ENCODE measurements at regions not wholly inside any gene's neighbourhood (a gene's known extent, or its start where the extent isn't known, plus 50 kb on each side); places are given as distances from the start of the nearest gene placed in this dataset.

DNA sequence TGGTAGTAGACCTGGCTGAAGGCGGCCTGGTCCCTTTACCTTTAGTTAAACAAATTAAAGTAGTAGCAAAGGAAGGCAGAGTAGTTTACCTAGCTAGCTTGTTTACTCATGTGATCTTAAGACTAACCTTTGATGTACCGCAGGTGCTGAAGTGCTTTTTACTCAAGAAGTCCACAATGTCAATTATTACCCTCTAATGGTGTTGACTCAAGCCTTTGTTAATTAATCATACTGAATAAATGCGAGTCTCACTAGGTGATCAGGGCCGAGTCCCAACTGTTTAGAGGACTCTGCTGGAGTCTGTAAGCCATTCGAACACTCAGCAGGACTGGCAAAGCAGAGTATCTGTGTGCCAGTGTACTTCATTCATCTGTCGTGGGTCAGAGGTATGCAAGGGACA is 381.1 kb upstream of the NCAM2 start:
- DNase-seq = no peak

DNA sequence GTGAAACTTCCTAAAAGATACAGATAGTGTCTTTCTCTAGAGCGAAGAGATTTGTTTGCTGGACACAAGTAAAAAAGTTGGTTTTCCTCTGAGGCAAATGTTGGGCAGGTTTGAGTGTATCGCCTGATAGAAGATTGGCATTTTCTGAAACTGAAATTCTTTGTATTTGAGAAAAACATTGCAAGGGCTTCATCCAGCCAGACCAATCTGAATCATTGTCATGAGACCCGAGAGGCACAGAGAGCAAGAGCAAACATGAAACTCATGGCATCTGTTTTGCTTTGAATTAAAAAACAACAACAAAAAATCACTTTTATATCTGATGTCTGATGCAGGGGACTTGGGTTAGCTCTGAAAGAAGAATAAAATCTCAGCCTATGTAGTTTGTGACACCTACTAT is 379.3 kb upstream of the NCAM2 start:
- DNase-seq = no peak

DNA sequence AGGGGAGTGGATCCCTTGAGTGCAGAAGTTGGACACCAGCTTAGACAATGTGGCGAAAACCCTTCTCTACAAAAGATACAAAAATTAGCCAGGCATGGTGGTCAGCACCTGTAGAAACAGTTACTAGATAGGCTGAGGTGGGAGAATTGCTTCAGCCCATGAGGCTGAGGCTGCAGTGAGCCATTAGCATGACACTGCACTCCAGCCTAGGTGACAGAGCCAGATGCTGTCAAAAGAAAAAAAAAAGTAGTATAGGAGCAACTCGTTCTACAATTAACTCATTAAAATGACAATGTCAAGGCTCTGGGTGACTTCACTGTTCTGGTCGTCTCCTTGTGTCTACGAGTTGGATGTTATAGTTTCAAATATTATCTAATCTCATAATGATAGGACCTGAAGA is 370.6 kb upstream of the NCAM2 start:
- no peak for DNase-seq

DNA sequence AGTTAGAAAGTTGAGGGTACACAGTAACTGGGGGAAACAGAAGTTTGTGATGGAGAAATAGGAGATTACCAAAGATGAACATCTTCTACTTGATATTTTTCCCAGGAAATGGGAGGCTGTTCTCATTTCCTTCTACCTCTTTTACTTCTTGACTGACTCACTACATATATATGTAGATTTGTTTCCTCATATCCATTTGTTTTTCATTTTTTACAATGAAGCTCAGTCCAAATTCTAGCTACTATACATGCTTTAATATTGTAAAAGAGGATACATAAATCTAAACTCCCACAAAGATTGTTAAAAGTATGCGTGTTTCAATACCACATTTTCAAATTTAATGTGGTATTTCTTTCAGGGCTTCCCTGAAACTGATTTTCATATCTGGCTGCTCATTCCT is 366.6 kb upstream of the NCAM2 start:
- DNase-seq = no peak

DNA sequence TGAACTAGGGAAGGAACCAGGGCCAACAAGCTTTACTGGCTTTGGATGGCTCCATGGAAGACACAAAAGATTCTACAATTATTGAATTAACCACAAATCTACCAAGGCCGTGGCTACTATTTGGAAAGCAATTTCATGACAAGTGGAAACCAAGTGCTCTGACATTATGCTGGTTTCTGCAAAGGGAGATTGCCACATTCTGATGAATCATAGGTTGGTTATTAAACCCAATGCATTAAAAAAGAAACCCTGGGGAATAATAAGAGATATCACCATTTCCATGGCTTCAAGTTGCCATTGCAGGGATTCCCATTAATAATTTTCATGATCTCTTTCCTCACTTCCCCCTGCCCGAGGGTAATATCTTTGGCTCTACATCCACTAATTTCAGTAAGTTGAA is 359.2 kb upstream of the NCAM2 start:
- no peak for DNase-seq

DNA sequence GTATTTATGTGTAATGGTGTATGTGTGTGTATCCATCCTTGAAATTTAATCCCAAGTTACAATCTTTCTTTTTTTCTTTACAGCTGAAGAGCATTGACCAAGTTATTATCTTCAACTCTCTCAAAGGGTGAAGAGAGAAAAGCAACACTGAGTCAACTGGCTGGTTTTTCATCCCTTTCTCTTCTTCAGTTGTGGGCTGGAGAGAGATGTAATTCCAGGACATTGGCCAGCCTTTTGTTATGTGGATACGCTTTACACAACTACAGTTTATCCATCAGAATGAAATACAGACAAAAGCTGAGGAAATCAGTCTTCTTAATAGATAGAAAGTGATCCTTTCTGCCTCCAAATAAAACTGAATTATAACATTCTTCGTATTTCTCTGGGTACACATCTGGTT is 357.0 kb upstream of the NCAM2 start:
- DNase-seq = no peak

DNA sequence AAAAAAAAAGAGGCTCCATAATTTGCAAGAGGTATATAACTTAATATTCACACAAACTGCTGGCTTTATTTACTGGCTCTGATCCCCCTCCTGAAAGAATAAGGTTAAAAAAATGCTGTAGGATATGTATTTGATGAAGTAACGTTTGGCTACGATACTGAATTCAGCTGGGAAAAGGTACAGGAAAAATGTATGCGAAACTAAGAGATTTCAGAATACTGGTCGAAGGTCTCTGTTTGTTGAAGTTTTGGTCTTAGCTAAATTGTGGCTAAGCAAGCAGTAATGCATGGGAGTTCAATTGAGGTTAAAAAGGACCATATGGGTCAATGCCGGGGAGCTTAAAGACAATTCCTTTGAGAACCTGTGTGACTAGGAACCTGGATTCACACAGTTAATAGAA is 355.5 kb upstream of the NCAM2 start:
- no peak for DNase-seq

DNA sequence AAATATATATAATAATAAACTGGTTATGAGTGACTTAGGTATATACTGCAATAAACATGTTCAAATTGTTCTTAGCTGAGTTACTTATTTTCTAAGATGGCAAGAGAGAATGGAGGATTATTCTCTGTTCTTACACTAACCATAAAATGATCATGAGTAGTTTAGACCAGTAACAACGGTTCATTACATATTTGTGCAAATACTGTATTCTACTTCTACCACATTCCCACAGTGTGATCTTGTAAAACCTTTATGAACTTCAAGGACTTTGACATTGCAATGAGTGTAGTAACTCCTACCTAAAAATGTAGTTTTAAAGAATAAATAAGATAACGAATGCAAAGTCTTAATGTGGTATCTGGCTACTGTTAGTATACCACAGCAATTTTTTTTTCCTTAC is 353.7 kb upstream of the NCAM2 start:
- DNase-seq = no peak

DNA sequence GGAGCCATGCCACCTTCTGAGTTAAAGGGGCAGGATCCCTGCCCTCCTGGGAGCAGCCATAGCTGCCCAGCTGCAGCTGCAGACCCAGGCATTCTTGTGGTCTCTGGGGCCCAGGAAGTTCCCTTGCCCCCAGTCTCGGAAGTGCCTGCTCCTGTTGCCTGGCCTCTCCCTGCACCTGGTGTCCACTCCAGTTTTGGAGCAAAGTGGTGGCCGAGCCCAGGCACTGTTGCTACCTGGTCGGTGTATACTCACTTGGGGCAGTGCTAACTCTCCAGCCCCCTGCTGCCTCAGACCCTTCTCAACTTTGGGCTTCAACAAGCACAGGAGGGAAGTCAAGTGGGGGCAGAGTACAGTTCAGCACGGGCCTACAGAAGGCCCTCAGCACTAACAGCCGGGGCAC is 352.9 kb upstream of the NCAM2 start:
- DNase-seq = no peak

DNA sequence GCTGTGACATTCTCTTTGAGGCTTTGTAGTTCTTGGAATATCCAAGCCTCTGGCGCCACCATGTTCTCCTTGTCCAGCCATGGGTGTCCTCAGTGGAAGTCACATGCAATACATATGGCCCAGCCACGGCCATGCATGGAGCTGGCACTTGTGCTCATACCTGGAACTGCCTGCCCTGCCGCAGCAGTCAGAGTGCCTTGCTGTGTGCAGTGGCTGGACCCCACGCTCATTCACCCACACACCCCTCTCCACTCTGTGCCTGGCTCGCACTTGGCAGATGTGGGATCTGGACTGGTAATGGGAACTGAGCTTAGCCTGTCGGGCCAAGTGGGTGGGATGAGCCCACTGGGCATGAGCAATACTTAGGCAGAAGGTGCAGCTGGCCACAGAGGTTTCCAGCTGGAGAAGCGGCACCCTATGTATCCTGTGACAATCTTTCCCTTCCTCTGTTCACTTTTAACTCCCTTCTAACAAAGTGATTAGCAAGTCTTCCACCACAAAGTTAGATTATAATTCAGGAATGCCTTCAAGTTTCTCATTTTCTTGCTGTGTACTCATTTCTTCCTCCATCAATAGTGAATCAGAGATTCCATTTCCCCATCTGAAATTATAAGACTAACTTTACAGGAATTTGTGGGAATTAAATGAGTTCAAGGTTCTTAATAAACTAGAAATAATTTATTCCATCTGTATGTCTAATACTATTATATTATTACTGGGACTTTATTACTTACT is 351.6 kb upstream of the NCAM2 start:
- no peak for DNase-seq

DNA sequence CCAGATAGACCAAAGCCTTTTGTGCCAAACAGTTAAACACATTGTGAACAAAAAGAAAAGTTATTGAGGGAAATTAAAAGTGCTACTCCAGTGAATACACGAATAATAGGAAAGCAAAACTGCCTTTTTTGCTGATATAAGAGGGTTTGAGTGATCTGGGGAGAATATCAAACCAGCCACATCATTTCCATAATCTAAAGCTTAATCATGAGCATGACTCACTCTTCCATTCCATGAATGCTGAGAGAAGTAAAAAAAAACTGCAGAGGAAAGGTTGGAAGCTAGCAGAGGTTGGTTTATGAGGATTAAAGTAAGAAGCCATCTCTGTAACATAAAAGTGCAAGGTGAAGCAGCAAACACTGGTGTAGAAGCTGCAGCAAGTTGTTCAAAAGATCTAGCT is 350.6 kb upstream of the NCAM2 start:
- no peak for DNase-seq

DNA sequence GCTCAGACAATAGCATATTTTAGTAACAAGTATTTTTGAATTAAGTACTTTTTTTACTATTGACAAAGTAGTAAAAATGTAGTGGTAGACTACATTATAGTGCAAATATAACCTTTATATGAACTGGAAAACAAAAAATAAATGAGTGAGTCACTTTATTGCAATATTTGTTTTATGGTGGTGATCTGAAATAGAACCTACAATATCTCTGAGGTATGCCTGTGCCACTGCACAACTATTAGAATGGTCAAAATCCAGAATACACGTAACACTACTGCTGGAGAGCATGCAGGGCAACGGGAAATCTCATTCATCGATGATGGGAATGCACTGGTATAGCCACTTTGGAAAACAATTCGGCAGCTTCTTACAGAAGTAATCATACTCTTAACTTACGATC is 349.0 kb upstream of the NCAM2 start:
- DNase-seq = no peak

DNA sequence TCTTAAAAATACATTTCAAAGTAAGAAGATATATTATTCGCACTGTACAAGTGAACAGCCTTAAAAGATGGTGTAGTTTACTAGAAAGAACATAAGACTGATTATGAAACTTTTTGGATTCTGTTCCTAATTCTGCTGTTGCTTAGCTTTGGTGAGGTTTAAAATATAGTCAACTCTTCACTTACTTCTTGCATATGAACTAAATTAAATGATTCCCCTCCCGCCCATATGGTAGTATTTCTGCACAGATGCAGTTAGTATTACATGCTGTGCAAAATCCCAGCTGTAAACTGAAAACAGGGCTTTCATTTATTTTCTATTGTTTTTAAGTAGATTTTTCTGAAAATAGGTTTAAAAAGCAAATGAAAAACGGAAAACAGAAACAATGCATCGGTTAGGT is 345.4 kb upstream of the NCAM2 start:
- no peak for DNase-seq

DNA sequence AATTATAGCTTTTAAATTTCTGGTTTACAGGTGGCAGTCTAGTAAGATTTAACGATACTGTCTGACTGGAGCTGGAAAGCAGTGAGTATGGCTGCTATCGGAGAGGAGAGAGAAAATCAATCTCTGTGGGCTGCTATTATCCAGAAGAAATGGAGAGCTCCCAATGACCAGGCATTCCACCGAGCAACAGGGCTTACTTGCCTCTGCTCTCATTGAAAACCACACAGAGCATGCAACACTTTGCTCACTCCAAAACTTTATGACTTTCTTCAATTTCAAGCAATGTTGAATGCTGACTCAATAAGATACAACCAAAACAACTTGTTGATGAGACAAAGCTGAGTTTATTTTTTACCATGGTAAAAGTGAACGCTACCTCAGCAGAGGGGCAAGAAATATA is 337.0 kb upstream of the NCAM2 start:
- no peak for DNase-seq

DNA sequence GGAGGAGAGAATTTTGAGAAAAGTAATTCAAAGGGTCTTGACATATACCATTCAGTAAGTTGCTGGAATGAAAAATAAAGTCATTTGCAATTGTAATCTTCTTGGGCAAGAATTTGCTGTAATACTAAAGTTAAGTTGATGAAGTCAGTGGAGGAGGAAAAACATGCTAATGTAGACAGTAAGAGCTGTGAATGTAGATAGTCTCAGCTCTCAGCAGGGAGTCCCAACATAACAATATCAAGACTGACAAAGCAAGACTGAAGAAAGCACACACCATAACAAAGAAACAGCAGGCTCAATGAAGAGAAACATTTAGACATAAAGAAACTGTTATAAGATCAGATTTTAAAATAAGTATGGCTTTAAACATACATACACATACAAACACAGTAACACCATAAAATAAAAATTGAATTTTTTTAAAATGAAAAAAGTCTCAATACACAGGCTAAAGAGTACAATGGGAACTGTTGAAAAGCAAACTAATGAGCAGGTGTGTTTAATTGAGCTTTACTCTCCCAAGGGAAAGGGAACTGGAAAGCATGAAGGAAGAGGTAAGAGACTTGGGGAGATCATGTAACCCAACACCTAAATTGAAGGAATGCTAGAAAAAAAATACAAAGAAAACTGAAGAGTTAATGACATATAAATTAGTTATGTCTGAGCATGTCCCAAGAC is 336.3 kb upstream of the NCAM2 start:
- no peak for DNase-seq

DNA sequence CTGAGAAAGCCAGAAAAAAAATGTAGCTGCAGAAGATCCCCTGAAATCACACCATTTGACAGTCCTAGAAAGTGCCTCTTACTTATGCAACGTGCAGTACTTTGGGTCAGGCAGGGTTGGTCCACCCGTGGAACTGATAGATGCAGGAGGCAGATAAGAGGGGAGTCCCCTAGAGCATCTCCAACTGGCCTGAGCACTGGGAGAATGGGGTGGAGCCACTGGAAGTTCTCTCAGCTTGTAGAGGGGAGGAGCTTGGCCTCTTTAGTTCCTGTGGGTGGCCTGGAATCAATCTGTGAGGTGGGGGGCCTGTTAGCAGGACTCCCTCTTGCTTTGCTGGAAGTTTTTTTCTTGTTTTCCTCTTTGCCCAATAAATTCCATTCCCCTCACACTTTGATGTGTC is 335.7 kb upstream of the NCAM2 start:
- no peak for DNase-seq

DNA sequence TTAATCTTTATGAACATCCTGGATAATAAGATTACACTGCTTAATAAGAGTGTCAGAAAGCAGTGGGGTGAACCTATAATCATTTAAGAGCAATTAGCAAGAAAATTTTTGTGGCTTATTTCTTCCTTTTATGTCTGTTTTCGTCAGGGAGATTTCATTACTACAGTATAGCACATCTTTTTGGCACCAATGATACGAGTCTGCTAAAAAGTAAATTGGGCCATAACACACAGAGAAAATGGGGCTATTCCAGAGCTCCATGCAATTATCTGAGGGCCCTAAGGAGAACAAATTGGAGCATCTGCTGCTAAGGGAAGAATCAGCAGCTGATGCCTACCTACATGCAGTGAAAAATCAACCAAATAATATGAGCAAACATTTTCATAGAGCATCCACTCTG is 330.3 kb upstream of the NCAM2 start:
- no peak for DNase-seq

DNA sequence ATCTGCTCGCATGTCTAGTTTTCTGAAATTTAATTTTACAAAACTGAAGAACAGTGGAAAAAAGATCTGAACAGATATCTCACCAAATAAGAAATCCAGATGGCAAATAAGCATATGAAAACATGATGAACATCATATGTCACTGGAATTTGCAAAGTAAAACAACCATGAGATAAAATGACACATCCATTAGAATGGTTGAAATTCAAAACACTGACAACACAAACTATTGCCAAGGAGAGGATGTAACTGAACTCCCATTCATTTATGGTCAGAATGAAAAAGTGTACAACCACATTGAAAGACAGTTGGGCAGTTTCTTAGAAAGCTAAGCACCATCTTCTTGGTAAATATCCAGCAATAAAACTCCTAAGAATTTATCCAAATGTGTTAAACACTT is 312.7 kb upstream of the NCAM2 start:
- no peak for DNase-seq

DNA sequence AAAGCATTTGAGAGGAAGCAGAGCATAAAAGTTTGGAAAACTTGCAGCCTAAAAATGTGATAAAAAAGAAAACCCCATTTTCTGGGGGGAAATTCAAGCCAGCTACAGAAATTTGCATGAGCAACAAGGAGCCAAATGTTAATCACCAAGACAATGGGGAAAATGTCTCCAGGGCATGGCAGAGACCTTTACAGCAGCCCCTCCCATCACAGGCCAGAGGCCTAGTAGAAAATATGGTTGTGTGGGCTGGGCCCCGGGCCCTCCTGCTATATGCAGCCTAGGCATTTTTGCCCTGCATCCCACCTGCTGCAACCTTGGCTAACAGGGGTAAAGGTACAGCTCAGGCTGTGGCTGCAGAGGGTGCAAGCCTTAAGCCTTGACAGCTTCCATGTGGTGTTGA is 299.6 kb upstream of the NCAM2 start:
- DNase-seq = no peak

DNA sequence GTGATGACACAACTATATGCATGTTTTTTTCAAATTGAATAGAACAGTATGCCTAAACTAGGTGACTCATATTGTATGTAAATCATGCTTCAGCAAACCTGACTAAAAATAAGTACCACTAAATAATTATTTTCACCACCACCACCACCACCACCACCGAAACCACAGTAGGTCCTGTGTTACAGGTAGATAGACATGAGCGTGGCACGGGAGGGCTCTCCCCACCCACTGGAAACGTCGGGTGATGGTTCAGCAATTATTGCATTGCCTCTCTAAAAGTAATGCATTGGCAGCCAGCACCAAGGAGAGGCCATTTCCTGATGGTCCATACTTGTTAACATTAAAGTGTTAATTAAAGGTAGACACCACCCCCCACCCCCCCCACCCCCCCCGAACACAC is 297.0 kb upstream of the NCAM2 start:
- no peak for DNase-seq

DNA sequence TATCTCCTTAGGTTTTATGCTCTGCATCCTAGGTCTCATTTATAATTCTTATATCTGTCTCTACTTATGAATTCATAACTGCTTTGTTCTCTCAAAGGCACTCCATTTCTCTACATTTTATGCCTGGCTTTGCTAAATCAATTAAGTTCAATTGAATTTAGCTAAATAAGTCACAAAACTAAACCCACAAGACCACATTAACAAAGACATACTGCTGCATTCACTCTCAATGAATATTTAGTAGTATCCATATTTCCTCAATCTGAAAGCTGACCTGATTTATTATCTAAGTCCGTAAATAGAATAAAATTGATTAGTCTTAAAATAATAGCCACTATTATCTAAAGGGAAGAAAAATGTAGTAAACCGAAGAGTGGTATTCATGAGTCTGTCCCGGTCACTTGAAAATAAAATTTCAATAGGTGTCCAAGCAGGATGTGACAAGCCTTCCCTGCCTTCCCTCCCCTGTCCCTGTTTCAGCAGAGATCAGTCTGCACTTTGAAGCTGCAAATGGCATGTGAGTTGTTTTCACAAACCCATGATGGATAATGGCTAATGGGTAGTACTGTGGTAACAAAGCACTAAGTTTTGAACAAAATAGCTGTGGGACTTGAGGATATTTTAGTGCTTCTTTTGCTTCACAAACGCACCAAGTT is 295.0 kb upstream of the NCAM2 start:
- no peak for DNase-seq

DNA sequence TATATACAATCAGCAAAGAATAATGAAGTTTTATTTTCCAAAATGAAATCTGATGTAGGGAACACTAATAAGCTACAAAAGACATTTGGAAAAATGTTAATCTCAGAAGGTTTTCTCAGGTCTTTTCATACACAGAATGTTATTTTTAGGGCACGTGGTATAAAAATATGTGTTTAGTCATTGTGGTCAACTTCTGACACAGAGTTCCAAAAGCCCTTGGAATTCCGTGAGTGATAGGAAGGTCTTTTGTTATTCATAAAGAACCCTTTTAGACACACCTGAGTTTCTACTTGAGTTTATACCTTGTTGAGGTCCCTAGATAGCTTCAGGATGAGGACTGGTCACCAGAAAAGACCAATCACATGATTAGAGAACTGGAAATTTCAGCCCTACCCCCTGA is 277.6 kb upstream of the NCAM2 start:
- DNase-seq = no peak

DNA sequence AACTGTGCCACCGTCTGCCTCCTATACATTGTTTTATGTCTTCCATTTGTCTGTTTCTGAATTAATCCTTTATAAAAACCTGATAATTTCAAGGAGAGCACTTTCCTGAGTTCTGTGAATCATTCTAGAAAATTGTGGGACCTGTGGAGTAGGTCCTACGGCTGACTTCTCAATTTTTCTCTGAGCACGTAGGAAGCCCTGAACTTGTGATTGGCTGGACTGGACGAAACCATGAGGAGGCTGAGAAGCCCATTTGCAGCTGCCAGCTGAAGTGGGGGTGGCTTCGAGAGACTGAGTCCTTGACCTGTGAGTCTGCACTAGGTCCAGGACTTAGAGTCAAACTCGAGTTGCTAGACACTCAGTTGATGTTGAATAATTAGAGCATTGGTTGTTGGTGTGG is 277.1 kb upstream of the NCAM2 start:
- DNase-seq = no peak

DNA sequence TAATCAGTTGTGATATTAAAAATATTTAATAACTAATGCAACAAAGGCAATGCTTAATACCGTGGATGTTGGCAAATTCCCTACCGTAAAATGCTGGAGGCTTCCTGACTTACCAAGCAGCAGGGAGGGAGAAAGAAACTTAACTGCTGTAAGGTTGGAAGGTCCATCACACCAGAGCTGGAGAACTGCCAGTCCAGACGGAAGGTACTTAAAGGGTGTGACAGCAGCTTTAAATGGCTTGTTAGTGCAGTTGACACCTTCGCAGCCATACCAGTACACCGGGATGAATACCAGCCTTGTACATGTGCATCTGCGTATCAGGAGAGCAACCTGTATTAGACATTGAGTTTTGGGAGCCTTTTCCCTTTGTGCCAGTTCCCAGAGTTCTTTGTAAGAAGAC is 269.5 kb upstream of the NCAM2 start:
- DNase-seq = no peak

DNA sequence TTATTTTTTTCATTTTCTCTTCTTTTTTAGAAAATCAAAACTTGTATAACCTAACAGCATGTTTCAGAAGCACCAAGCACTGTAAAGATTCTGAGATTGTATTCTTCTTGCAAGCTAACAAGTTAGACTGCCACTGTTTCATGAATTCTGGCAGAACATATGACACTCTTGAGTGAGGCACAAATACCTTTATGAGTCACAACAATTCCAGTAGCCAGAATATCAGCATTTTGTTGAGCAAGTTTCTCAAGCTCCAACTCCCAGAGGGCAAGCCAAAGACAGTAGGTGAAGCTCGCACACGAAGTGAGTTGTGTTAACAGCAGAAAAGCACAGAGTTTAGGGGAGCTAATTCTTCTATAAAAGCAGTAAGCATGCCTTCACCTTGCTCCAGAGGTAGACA is 268.8 kb upstream of the NCAM2 start:
- no peak for DNase-seq
